Right lobe of liver (tissue), 6 donors: ENCODE measurements at regions not wholly inside any gene's neighbourhood (a gene's known extent, or its start where the extent isn't known, plus 50 kb on each side); places are given as distances from the start of the nearest gene placed in this dataset.
A peak's percentile ranks its signal among the peaks of the same experiment; 100 is the strongest.

ENCODE experiments used
- ATAC-seq, 4 donors: fragments of 200-7000 bp; cut with Tn5 transposase; one replicate each; pipeline ENCODE4 v1.9.1; 2020; ENCODE audit warnings: mild to moderate bottlenecking in 4 of 4, moderate library complexity in 4 of 4
- DNase-seq, 3 donors: peaks; one replicate each; pipeline ENCODE4 v3.0.0-alpha.2; 2020
- H3K27ac ChIP-seq, 3 donors: fragments of 200-600 bp; one replicate each; pipeline ENCODE4 v1.8.0; 2022
- H3K27me3 ChIP-seq, 2 donors: fragments of 200-600 bp; one replicate each; pipeline ENCODE4 v1.8.0; 2022
- H3K36me3 ChIP-seq, 4 donors: fragments of 200-600 bp; sonication (generic) in 1 of 4; one replicate each; pipeline versions ENCODE4 v1.5.1 to v1.8.0; 2017 to 2022; ENCODE audit warnings: control low read depth in 1 of 4
- H3K4me1 ChIP-seq, 4 donors: fragments of 200-600 bp; sonication (generic) in 1 of 4; one replicate each; pipeline versions ENCODE4 v1.5.1 to v1.8.0; 2017 to 2022; ENCODE audit warnings: control low read depth in 1 of 4
- H3K4me3 ChIP-seq, 3 donors: fragments of 200-600 bp; one replicate each; pipeline ENCODE4 v1.8.0; 2022
- H3K9me3 ChIP-seq, 4 donors: fragments of 200-600 bp; sonication (generic) in 1 of 4; one replicate each; pipeline versions ENCODE4 v1.5.1 to v1.8.0; 2017 to 2022; ENCODE audit warnings: control low read depth in 1 of 4
- POLR2A ChIP-seq: fragments of 450-650 bp; IDR thresholded peaks from one replicate; pipeline ENCODE4 v1.6.1; 2017; ENCODE audit warnings: antibody characterized with exemption, mild to moderate bottlenecking
- WGBS: methylation state at CpG from one replicate; pipeline ENCODE4 v1.1.6; 2018; ENCODE audit warnings: low coverage, low lambda C conversion rate; ENCODE audit not compliant: insufficient coverage; ENCODE audit errors: missing lambda C conversion rate; 5-methylcytosine and 5-hydroxymethylcytosine counted together
- intact Hi-C, 2 donors: fragments of 100-400 bp; cut with DNase I; formaldehyde crosslinking; loops; one replicate each; pipeline versions ENCODE4 v1.11.2 to v1.14.1; 2022
- TF ChIP-seq, protein P1 (sequence below), 4 donors: fragments of 200-600 bp in 3 of 4; fragments of 450-650 bp in 1 of 4; IDR thresholded peaks; one replicate each; pipeline versions ENCODE4 v1.5.1 to v1.8.0; 2016 to 2022; ENCODE audit warnings: antibody characterized with exemption in 4 of 4, mild to moderate bottlenecking in 2 of 4
- donor health status: DM: no; HTN: yes; CAD: no.
- donor health status: DM: no; HTN: no; CAD: no.
- donor health status: DM: no; HTN: no; CAD: no.
- donor health status: DM: no; HTN: yes; CAD: no.
- donor health status: DM: no; HTN: yes; CAD: no.

DNA sequence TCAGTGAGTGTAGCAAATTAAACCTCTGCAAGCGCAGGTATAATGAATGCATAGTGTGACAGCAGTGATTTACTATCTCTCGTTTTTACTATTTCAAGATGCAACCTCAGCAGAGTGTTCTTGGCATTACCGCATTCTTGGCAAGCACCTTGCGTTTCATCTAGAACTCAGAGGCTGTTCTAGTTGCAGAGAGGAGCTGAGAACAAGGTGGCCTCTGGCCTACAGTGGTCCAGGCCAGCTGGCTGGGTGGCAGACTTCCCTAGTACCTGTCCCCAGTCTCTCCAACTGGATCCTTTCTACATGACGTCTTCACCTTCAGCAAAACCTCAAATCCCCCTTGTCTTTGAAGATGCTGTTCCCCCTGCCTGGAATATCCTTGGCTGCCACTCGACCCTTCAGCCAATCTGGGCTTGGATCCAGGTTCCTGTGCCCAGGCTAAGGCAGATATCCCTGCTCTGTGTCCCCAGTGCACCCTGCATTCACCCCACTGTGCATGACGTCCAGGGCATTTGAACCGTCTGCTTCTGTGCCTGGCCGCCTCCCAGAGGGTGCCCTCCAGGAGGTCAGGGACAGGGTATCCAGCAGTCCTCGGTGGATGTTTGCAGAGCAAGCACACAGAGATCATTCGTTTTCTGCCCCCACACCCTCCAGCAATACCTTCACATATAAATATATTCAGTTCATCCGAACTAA, 120.4 kb upstream of the CPEB4 start:
- WGBS = 33% methylated on average over 8 of the region's 12 CpGs
- DNase-seq = peak; percentile 77 to 96 (median 95)
- Histone ChIP-seq H3K4me1 (peaks cover 0 to 92% (median 28%) of the 10 kb centered on the region in 4 donors), H3K27me3 (no peaks in the 10 kb centered on the region), H3K27ac (peak overlapping the region in 2 of 3 donors; percentile 75 to 94), H3K4me3 (no peak overlapping the region), H3K36me3 (no peaks in the 10 kb centered on the region), H3K9me3 (no peaks in the 10 kb centered on the region)
- peak; percentile 49 to 83 (median 71) for ATAC-seq
- intact Hi-C loops = no loop called here
- TF ChIP-seq, protein P1, sequence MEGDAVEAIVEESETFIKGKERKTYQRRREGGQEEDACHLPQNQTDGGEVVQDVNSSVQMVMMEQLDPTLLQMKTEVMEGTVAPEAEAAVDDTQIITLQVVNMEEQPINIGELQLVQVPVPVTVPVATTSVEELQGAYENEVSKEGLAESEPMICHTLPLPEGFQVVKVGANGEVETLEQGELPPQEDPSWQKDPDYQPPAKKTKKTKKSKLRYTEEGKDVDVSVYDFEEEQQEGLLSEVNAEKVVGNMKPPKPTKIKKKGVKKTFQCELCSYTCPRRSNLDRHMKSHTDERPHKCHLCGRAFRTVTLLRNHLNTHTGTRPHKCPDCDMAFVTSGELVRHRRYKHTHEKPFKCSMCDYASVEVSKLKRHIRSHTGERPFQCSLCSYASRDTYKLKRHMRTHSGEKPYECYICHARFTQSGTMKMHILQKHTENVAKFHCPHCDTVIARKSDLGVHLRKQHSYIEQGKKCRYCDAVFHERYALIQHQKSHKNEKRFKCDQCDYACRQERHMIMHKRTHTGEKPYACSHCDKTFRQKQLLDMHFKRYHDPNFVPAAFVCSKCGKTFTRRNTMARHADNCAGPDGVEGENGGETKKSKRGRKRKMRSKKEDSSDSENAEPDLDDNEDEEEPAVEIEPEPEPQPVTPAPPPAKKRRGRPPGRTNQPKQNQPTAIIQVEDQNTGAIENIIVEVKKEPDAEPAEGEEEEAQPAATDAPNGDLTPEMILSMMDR (IDR thresholded peaks at IDR 0.05) = no peak
- TF ChIP-seq POLR2A = no peak

GRCh38 chr5:173768267-173768806, 119.8 kb upstream of the CPEB4 start:
- no peak for TF ChIP-seq POLR2A
- TF ChIP-seq, protein P1 (IDR thresholded peaks at IDR 0.05) = no peak
- intact Hi-C loops = no loop called here
- peak overlapping the region in 2 of 3 donors; percentile 75 to 94 for H3K27ac ChIP-seq
- H3K9me3 ChIP-seq = no peaks in the 10 kb centered on the region
- H3K4me3 ChIP-seq = no peak overlapping the region
- WGBS = 40% methylated on average over 2 of the region's 5 CpGs
- ATAC-seq = peak in 1 of 4 donors; percentile 5
- H3K27me3 ChIP-seq = no peaks in the 10 kb centered on the region
- H3K4me1 ChIP-seq = peaks cover 0 to 86% (median 28%) of the 10 kb centered on the region in 4 donors
- no peaks in the 10 kb centered on the region for H3K36me3 ChIP-seq
- DNase-seq = no peak

- intact Hi-C loops = no loop called here
- H3K27ac ChIP-seq = peak overlapping the region in 2 of 3 donors; percentile 75 to 94
- H3K4me1 ChIP-seq = peaks cover 0 to 80% (median 27%) of the 10 kb centered on the region in 4 donors
- no peaks in the 10 kb centered on the region for H3K36me3 ChIP-seq
- no peak for ATAC-seq
- 56% methylated on average over 1 of the region's 1 CpG for WGBS
- TF ChIP-seq POLR2A = no peak
- TF ChIP-seq, protein P1 (IDR thresholded peaks at IDR 0.05) = no peak
- DNase-seq = no peak
- no peaks in the 10 kb centered on the region for H3K27me3 ChIP-seq
- H3K9me3 ChIP-seq = no peaks in the 10 kb centered on the region
- no peak overlapping the region for H3K4me3 ChIP-seq
Observed at GRCh38 chr5:173768891-173769290, 119.3 kb upstream of the CPEB4 start.

DNA sequence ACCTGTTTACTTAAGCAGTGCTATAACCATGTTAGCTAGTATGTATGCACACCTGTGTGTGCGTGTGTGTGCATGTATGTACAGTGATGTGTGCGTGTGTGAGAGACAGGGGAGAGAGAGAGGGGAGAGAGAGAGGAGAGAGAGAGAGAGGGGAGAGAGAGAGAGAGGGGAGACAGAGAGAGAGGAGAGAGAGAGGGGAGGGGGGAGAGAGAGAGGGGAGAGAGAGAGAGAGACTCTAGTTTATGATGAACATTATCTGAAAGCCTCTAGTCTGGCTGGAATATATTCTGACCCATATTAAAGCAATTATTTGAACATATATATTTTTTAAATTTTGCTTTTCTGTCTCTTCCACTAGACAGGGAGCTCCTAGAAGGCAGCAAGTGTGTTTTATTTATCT, 117.5 kb upstream of the CPEB4 start:
- no peak for TF ChIP-seq POLR2A
- TF ChIP-seq, protein P1 (IDR thresholded peaks at IDR 0.05) = no peak
- Histone ChIP-seq H3K9me3 (no peaks in the 10 kb centered on the region), H3K4me1 (peaks cover 0 to 63% (median 24%) of the 10 kb centered on the region in 4 donors), H3K27me3 (no peaks in the 10 kb centered on the region), H3K36me3 (no peaks in the 10 kb centered on the region), H3K27ac (peak overlapping the region; percentile 13 to 79 (median 62)), H3K4me3 (no peak overlapping the region)
- ATAC-seq (no peak), DNase-seq (no peak)
- intact Hi-C loops = no loop called here
- WGBS = 100% methylated on average over 2 of the region's 2 CpGs
